GM12872 (cell line): ENCODE measurements at regions not wholly inside any gene's neighbourhood (a gene's known extent, or its start where the extent isn't known, plus 50 kb on each side); places are given as distances from the start of the nearest gene placed in this dataset.
A peak's percentile ranks its signal among the peaks of the same experiment; 100 is the strongest.

Source experiments
- TF ChIP-seq, protein P1 (sequence below): IDR thresholded peaks from 3 replicates; pipeline ENCODE4 v1.5.1; 2011; ENCODE audit warnings: low read depth, mild to moderate bottlenecking, low read length, moderate library complexity; ENCODE audit not compliant: insufficient read depth

DNA sequence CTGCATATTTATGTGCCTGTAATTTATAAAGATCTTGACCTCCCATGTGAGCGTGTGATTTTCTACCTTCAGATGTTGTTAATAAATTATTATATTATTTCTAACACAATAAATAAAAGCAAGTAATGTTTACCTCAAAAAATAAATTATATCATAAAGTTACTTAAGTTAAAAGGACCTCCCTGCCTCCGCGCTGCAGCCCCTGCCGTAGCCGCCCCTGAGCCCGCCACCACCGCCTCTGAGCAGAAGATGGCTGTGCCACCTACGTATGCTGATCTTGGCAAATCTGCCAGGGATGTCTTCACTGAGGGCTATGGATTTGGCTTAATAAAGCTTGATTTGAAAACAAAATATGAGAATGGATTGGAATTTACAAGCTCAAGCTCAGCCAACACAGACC is 119.6 kb upstream of the BRWD3 start:
- TF ChIP-seq, protein P1, sequence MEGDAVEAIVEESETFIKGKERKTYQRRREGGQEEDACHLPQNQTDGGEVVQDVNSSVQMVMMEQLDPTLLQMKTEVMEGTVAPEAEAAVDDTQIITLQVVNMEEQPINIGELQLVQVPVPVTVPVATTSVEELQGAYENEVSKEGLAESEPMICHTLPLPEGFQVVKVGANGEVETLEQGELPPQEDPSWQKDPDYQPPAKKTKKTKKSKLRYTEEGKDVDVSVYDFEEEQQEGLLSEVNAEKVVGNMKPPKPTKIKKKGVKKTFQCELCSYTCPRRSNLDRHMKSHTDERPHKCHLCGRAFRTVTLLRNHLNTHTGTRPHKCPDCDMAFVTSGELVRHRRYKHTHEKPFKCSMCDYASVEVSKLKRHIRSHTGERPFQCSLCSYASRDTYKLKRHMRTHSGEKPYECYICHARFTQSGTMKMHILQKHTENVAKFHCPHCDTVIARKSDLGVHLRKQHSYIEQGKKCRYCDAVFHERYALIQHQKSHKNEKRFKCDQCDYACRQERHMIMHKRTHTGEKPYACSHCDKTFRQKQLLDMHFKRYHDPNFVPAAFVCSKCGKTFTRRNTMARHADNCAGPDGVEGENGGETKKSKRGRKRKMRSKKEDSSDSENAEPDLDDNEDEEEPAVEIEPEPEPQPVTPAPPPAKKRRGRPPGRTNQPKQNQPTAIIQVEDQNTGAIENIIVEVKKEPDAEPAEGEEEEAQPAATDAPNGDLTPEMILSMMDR = no peak

DNA sequence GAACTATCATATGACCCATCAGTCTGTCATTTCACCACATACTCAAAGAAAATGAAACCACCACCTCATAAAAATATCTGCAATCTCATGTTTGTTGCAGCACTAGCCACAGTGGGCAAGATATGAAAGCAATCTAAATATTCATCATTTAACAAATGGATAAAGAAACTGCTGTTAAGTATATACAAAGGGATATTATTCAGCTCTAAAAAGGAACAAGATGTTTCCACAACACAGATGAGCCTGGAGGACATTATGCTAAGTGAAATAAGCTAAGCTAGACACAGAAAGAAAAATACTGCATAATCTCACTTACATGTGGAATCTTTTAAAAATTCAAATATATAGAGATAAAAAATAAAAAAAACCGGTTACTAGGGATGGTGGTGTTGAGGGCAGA is 108.2 kb upstream of the BRWD3 start:
- TF ChIP-seq, protein P1 = no peak

DNA sequence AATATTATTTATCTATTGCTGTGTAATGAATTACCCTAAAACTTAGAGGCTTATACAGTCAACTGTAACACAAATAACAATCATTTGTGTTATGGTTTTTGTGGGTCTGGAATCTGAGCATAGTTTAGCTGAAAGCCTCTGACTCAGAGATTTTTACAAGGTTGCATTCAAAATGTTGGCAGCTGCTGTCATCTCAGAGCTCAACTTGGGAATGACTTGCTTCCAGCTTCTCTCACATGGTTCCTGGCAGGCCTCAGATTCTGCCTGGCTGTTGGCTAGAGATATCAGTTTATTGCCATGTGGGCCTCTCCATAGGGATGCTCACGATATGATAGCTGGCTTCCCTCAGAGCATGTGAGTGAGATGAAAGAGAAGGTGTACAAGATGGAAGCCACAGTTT is 70.2 kb upstream of the BRWD3 start:
- TF ChIP-seq, protein P1 = no peak

DNA sequence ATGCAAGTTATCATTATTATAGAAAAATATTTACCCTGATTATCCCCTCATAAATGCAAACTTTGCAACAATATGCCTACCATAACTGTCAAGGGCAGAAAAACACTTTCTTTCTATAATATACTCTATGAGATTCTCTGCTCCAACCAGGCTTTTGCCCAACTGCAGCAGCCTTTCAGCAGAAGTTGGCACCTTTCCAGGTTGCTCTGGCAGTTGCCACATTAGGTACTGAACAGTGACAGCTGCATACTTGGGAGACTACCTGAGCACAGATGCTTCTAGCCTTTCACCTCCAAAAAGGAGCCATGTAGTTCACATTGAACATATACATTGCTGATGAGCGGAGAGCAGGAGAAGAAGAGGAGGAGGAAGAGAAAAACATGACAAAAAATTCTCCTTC is 69.5 kb upstream of the BRWD3 start:
- TF ChIP-seq, protein P1 = no peak

DNA sequence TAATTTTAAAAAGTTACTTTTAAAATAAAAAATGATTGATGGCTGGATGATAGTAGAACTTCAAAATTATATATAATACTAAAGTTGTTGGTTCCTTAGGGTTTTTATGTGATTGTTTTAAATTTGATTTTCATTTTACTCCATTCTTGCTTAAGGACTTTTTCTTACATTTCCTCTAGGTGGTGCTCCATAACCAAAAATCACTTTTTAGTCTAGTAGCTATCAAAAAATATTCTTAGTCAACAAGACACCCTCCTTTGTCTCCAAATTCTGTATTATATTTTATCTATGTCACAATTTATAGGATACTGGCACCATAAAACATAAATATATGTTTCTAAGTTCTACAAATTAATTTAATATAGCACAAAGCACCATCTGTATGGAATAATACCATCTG is 67.2 kb upstream of the BRWD3 start:
- TF ChIP-seq, protein P1 = peak; percentile 19; the same call in 1 of the 3 replicates
